Effector memory CD4-positive, alpha-beta T cell (primary cell): ENCODE measurements at regions not wholly inside any gene's neighbourhood (a gene's known extent, or its start where the extent isn't known, plus 50 kb on each side); places are given as distances from the start of the nearest gene placed in this dataset.

Experiments used
- DNase-seq, 3 donors: peaks; one replicate each; pipeline ENCODE4 v3.0.0-alpha.2; 2020
- H3K27ac ChIP-seq: 2 replicates; pipeline ENCODE4 v1.7.0; 2013; ENCODE audit warnings: mild to moderate bottlenecking, low read length, moderate library complexity; ENCODE audit not compliant: insufficient read depth, poor library complexity, severe bottlenecking
- H3K27me3 ChIP-seq: replicated peaks from 2 replicates; pipeline ENCODE4 v1.7.0; 2013; ENCODE audit warnings: mild to moderate bottlenecking, low read length; ENCODE audit not compliant: insufficient read depth, control insufficient read depth, poor library complexity, severe bottlenecking
- H3K36me3 ChIP-seq: 2 replicates; pipeline ENCODE4 v1.7.0; 2013; ENCODE audit warnings: mild to moderate bottlenecking, low read length, moderate library complexity; ENCODE audit not compliant: control insufficient read depth, insufficient read depth
- H3K4me1 ChIP-seq: 2 replicates; pipeline ENCODE4 v1.7.0; 2013; ENCODE audit warnings: low read length, mild to moderate bottlenecking; ENCODE audit not compliant: control insufficient read depth, insufficient read depth, poor library complexity, severe bottlenecking
- H3K4me3 ChIP-seq: 2 replicates; pipeline ENCODE4 v1.7.0; 2013; ENCODE audit warnings: low read length, low read depth, mild to moderate bottlenecking; ENCODE audit not compliant: insufficient read depth, poor library complexity, severe bottlenecking
- H3K9me3 ChIP-seq: 2 replicates; pipeline ENCODE4 v1.7.0; 2013; ENCODE audit warnings: mild to moderate bottlenecking, low read length, moderate library complexity; ENCODE audit not compliant: control insufficient read depth

- no peaks in the 10 kb centered on the region for H3K9me3 ChIP-seq
- no peak overlapping the region for H3K4me3 ChIP-seq
- H3K36me3 ChIP-seq = no peaks in the 10 kb centered on the region
- H3K27ac ChIP-seq = no peak overlapping the region
- H3K27me3 ChIP-seq = no peaks in the 10 kb centered on the region
- H3K4me1 ChIP-seq = no peaks in the 10 kb centered on the region
- DNase-seq = no peak
These were observed 436.2 kb downstream of the SH3GL2 start for GRCh38 chr9:18015116-18015515.

- Histone ChIP-seq H3K4me1 (no peaks in the 10 kb centered on the region), H3K9me3 (no peaks in the 10 kb centered on the region), H3K36me3 (no peaks in the 10 kb centered on the region), H3K4me3 (no peak overlapping the region), H3K27ac (no peak overlapping the region), H3K27me3 (no peaks in the 10 kb centered on the region)
- no peak for DNase-seq
These were observed 438.3 kb downstream of the SH3GL2 start for GRCh38 chr9:18017136-18017535.

GRCh38 chr9:18018221-18018620 lies 439.4 kb downstream of the SH3GL2 start:
- no peaks in the 10 kb centered on the region for H3K4me1 ChIP-seq
- no peak overlapping the region for H3K4me3 ChIP-seq
- H3K9me3 ChIP-seq = no peaks in the 10 kb centered on the region
- H3K27ac ChIP-seq = no peak overlapping the region
- no peak for DNase-seq
- no peaks in the 10 kb centered on the region for H3K27me3 ChIP-seq
- no peaks in the 10 kb centered on the region for H3K36me3 ChIP-seq

GRCh38 chr9:18018661-18019060 lies 439.8 kb downstream of the SH3GL2 start:
- Histone ChIP-seq H3K27ac (no peak overlapping the region), H3K36me3 (no peaks in the 10 kb centered on the region), H3K4me1 (no peaks in the 10 kb centered on the region), H3K27me3 (no peaks in the 10 kb centered on the region), H3K4me3 (no peak overlapping the region), H3K9me3 (no peaks in the 10 kb centered on the region)
- DNase-seq = no peak

- Histone ChIP-seq H3K27ac (no peak overlapping the region), H3K4me3 (no peak overlapping the region), H3K9me3 (no peaks in the 10 kb centered on the region), H3K27me3 (no peaks in the 10 kb centered on the region), H3K4me1 (no peaks in the 10 kb centered on the region), H3K36me3 (no peaks in the 10 kb centered on the region)
- no peak for DNase-seq
These were observed 441.4 kb downstream of the SH3GL2 start for GRCh38 chr9:18020121-18020745.

GRCh38 chr9:18022642-18023041 lies 443.8 kb downstream of the SH3GL2 start:
- DNase-seq = no peak
- no peaks in the 10 kb centered on the region for H3K9me3 ChIP-seq

GRCh38 chr9:18023332-18023731 lies 444.5 kb downstream of the SH3GL2 start:
- Histone ChIP-seq H3K27me3 (no peaks in the 10 kb centered on the region), H3K4me1 (no peaks in the 10 kb centered on the region), H3K9me3 (no peaks in the 10 kb centered on the region), H3K36me3 (no peaks in the 10 kb centered on the region), H3K27ac (no peak overlapping the region), H3K4me3 (no peak overlapping the region)
- no peak for DNase-seq

More at GRCh38 chr9:18022642-18023041, 443.8 kb downstream of the SH3GL2 start:
- H3K36me3 ChIP-seq = no peaks in the 10 kb centered on the region
- no peak overlapping the region for H3K27ac ChIP-seq
- H3K27me3 ChIP-seq = no peaks in the 10 kb centered on the region
- no peak overlapping the region for H3K4me3 ChIP-seq
- no peaks in the 10 kb centered on the region for H3K4me1 ChIP-seq

GRCh38 chr9:18032636-18033035 lies 441.3 kb upstream of the ADAMTSL1 start:
- no peaks in the 10 kb centered on the region for H3K9me3 ChIP-seq
- H3K27ac ChIP-seq = no peak overlapping the region
- H3K4me1 ChIP-seq = no peaks in the 10 kb centered on the region
- no peak overlapping the region for H3K4me3 ChIP-seq
- no peaks in the 10 kb centered on the region for H3K27me3 ChIP-seq
- DNase-seq = no peak
- no peaks in the 10 kb centered on the region for H3K36me3 ChIP-seq

- Histone ChIP-seq H3K9me3 (no peaks in the 10 kb centered on the region), H3K27ac (no peak overlapping the region), H3K27me3 (no peaks in the 10 kb centered on the region), H3K36me3 (no peaks in the 10 kb centered on the region), H3K4me3 (no peak overlapping the region), H3K4me1 (no peaks in the 10 kb centered on the region)
- no peak for DNase-seq
These were observed 437.3 kb upstream of the ADAMTSL1 start for GRCh38 chr9:18036422-18037187.

GRCh38 chr9:18037981-18038380 lies 436.0 kb upstream of the ADAMTSL1 start:
- Histone ChIP-seq H3K4me1 (no peaks in the 10 kb centered on the region), H3K4me3 (no peak overlapping the region), H3K36me3 (no peaks in the 10 kb centered on the region), H3K9me3 (no peaks in the 10 kb centered on the region), H3K27ac (no peak overlapping the region), H3K27me3 (no peaks in the 10 kb centered on the region)
- DNase-seq = no peak
